ENCODE measurements at regions not wholly inside any gene's neighbourhood (a gene's known extent, or its start where the extent isn't known, plus 50 kb on each side); places are given as distances from the start of the nearest gene placed in this dataset.

- no peaks in the 10 kb centered on the region for H3K9me3 Mint-ChIP-seq (ENCODE audit: unreplicated experiment)
- H3K27ac Mint-ChIP-seq (ENCODE audit: unreplicated experiment): no peak overlapping the region
- TF ChIP-seq CTCF (IDR thresholded peaks at IDR 0.05; ENCODE audit: unreplicated experiment): no peak
- H3K36me3 Mint-ChIP-seq (ENCODE audit: low read depth, unreplicated experiment): no peaks in the 10 kb centered on the region
- no peak for DNase-seq (ENCODE audit: low spot score)
- H3K4me1 Mint-ChIP-seq (ENCODE audit: unreplicated experiment): peaks cover 8% of the 10 kb centered on the region
- no peak overlapping the region for H3K4me3 Mint-ChIP-seq (ENCODE audit: unreplicated experiment)
- no peaks in the 10 kb centered on the region for H3K27me3 Mint-ChIP-seq (ENCODE audit: unreplicated experiment)
Measured at GRCh38 chr14:55928276-55928675, 189.9 kb upstream of the PELI2 start.

GRCh38 chr14:55929136-55929535 lies 189.1 kb upstream of the PELI2 start:
- Mint-ChIP-seq H3K9me3 (ENCODE audit: unreplicated experiment) (no peaks in the 10 kb centered on the region), H3K27ac (ENCODE audit: unreplicated experiment) (no peak overlapping the region), H3K36me3 (ENCODE audit: low read depth, unreplicated experiment) (no peaks in the 10 kb centered on the region), H3K27me3 (ENCODE audit: unreplicated experiment) (no peaks in the 10 kb centered on the region), H3K4me3 (ENCODE audit: unreplicated experiment) (no peak overlapping the region), H3K4me1 (ENCODE audit: unreplicated experiment) (peaks cover 5% of the 10 kb centered on the region)
- TF ChIP-seq CTCF (IDR thresholded peaks at IDR 0.05; ENCODE audit: unreplicated experiment): no peak
- no peak for DNase-seq (ENCODE audit: low spot score)

- DNase-seq (ENCODE audit: low spot score): no peak
- Mint-ChIP-seq H3K27me3 (ENCODE audit: unreplicated experiment) (no peaks in the 10 kb centered on the region), H3K4me3 (ENCODE audit: unreplicated experiment) (no peak overlapping the region), H3K27ac (ENCODE audit: unreplicated experiment) (no peak overlapping the region), H3K9me3 (ENCODE audit: unreplicated experiment) (no peaks in the 10 kb centered on the region), H3K4me1 (ENCODE audit: unreplicated experiment) (peaks cover 5% of the 10 kb centered on the region), H3K36me3 (ENCODE audit: low read depth, unreplicated experiment) (no peaks in the 10 kb centered on the region)
- no peak for TF ChIP-seq CTCF (IDR thresholded peaks at IDR 0.05; ENCODE audit: unreplicated experiment)
Measured at GRCh38 chr14:55930016-55930784, 188.0 kb upstream of the PELI2 start.

GRCh38 chr14:55936691-55937090 lies 181.5 kb upstream of the PELI2 start:
- no peaks in the 10 kb centered on the region for H3K36me3 Mint-ChIP-seq (ENCODE audit: low read depth, unreplicated experiment)
- H3K27ac Mint-ChIP-seq (ENCODE audit: unreplicated experiment): no peak overlapping the region
- no peaks in the 10 kb centered on the region for H3K9me3 Mint-ChIP-seq (ENCODE audit: unreplicated experiment)
- DNase-seq (ENCODE audit: low spot score): no peak
- H3K27me3 Mint-ChIP-seq (ENCODE audit: unreplicated experiment): peaks cover 2% of the 10 kb centered on the region
- no peak for TF ChIP-seq CTCF (IDR thresholded peaks at IDR 0.05; ENCODE audit: unreplicated experiment)
- H3K4me3 Mint-ChIP-seq (ENCODE audit: unreplicated experiment): no peak overlapping the region
- H3K4me1 Mint-ChIP-seq (ENCODE audit: unreplicated experiment): peaks cover 9% of the 10 kb centered on the region

- H3K27ac Mint-ChIP-seq (ENCODE audit: unreplicated experiment): no peak overlapping the region
- H3K9me3 Mint-ChIP-seq (ENCODE audit: unreplicated experiment): no peaks in the 10 kb centered on the region
- no peak for TF ChIP-seq CTCF (IDR thresholded peaks at IDR 0.05; ENCODE audit: unreplicated experiment)
- peaks cover 9% of the 10 kb centered on the region for H3K4me1 Mint-ChIP-seq (ENCODE audit: unreplicated experiment)
- no peaks in the 10 kb centered on the region for H3K36me3 Mint-ChIP-seq (ENCODE audit: low read depth, unreplicated experiment)
- H3K4me3 Mint-ChIP-seq (ENCODE audit: unreplicated experiment): no peak overlapping the region
- DNase-seq (ENCODE audit: low spot score): no peak
- H3K27me3 Mint-ChIP-seq (ENCODE audit: unreplicated experiment): peaks cover 2% of the 10 kb centered on the region
Measured at GRCh38 chr14:55938249-55938791, 179.9 kb upstream of the PELI2 start.
